DLD1 (cell line): ENCODE measurements at regions not wholly inside any gene's neighbourhood (a gene's known extent, or its start where the extent isn't known, plus 50 kb on each side); places are given as distances from the start of the nearest gene placed in this dataset.
"Not testable (repeated sequence)": the region's sequence is repeated elsewhere in the genome, so short reads cannot be mapped to it uniquely, and the experiment has no call there.

Experiments used
- in situ Hi-C: cut with HindIII; loops from 2 replicates; pipeline ENCODE4 v1.10.0; 2017; ENCODE audit warnings: low sequenced_read_pairs

DNA sequence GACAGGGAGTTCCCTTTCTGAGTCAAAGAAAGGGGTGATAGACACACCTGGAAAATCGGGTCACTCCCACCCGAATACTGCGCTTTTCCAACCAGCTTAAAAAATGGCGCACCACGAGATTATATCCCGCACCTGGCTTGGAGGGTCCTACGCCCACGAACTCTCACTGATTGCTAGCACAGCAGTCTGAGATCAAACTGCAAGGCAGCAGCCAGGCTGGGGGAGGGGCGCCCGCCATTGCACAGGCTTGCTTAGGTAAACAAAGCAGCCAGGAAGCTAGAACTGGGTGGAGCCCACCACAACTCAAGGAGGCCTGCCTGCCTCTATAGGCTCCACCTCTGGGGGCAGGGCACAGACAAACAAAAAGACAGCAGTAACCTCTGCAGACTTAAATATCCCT lies 132.3 kb upstream of the ISL1 start:
- in situ Hi-C loops = not testable (repeated sequence)

GRCh38 chr5:51271261-51271660 lies 112.0 kb upstream of the ISL1 start:
- in situ Hi-C loops = no loop called here

- in situ Hi-C loops = no loop called here
Measured at GRCh38 chr5:51273021-51273420, 110.2 kb upstream of the ISL1 start.

- in situ Hi-C loops = no loop called here
Measured at GRCh38 chr5:51273871-51274270, 109.4 kb upstream of the ISL1 start.

DNA sequence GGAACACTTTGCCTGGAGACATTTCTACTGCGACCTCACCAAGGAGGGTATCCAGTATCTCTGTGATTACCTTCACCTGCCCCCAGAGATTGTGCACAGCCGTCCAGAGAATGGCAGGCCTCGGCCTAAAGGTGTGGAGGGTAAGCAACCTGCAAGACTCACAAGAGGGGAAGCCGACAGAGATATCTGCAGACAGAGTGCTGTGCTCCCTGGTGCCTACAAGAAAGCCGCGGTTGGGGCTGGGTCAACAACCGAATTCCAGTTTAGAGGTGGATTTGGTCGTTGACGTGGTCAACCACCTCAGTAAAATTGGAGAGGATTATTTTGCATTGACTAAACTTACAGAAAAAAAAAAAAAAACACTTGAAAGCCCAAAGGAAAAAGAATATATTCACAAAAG lies 107.8 kb upstream of the ISL1 start:
- in situ Hi-C loops = no loop called here

DNA sequence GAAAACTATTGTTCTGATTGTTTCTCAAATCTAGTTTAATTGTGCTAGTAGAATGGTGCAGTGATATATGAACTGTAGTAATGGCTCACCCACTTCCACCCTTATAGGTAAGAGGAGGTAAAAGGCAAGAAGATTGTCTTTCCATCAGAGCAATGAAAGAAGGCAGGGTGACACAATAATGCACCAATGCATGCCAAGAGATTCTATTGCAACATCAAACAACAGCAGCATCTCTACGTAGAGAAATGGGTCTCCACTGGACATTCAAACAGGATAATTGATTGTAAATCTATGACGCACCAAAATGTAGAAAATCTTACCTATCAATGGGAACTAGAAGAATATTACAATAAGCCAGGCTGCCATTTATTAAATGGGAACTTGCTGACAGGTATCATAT lies 107.0 kb upstream of the ISL1 start:
- in situ Hi-C loops = no loop called here

DNA sequence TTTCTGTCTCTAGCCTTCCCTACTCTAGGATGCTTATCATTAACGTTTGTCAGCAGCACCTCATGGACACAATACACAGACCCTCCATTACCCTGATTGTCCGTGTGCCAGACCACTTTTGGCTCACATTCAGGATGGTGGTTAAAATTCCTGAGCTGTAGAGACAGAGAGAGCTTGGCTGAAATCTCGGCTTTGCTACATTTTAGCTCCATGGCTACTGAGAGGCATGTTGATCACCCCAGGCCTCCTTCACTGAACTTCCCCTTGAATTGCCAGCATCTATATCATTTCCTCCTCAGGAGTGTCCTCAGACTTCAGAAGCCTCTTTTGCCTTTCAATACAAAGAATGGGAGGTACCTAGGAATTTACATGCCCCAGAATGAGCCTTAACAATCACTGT lies 104.7 kb upstream of the ISL1 start:
- in situ Hi-C loops = no loop called here

GRCh38 chr5:51279983-51280706 lies 103.1 kb upstream of the ISL1 start:
- in situ Hi-C loops = no loop called here

DNA sequence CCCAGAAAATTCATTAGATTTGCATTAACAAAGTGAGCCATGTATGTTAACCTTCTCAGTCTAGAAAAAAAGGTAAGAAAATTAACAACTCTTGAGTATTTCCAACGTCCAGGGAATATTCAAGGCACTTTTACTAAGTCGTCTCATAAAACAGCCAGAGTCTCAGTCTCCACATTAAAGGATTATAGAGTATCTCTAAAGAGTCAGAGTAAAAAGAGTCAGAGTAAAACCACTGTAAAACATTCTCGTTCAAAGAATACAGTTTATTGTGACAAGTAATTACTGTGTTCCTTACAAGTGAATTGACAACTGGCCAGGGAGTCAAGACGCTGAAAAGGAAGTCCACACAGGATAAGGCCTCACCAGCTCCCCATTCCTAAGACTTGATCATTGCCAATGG lies 97.2 kb upstream of the ISL1 start:
- in situ Hi-C loops = no loop called here

- in situ Hi-C loops = no loop called here
Measured at GRCh38 chr5:51302343-51302742, 80.9 kb upstream of the ISL1 start.

- in situ Hi-C loops = no loop called here
Measured at GRCh38 chr5:51326844-51327243, 56.4 kb upstream of the ISL1 start.
